Suprapubic skin (tissue), 4 donors: ENCODE measurements at regions not wholly inside any gene's neighbourhood (a gene's known extent, or its start where the extent isn't known, plus 50 kb on each side); places are given as distances from the start of the nearest gene placed in this dataset.

ENCODE experiments used
- DNase-seq, 2 donors: peaks; one replicate each; pipeline ENCODE4 v3.0.0-alpha.2; 2019; ENCODE audit warnings: low spot score in 2 of 2
- H3K27ac ChIP-seq: fragments of 200-600 bp; sonication (generic); one replicate; pipeline ENCODE4 v1.5.1; 2019
- H3K27me3 ChIP-seq: fragments of 200-600 bp; sonication (generic); one replicate; pipeline ENCODE4 v1.5.1; 2019
- H3K36me3 ChIP-seq: fragments of 200-600 bp; sonication (generic); one replicate; pipeline ENCODE4 v1.5.1; 2019
- H3K4me1 ChIP-seq: fragments of 200-600 bp; sonication (generic); one replicate; pipeline ENCODE4 v1.5.1; 2019
- H3K4me3 ChIP-seq: fragments of 200-600 bp; sonication (generic); one replicate; pipeline ENCODE4 v1.5.1; 2019; ENCODE audit warnings: mild to moderate bottlenecking
- H3K9me3 ChIP-seq: fragments of 200-600 bp; sonication (generic); one replicate; pipeline ENCODE4 v1.5.1; 2019
- CTCF ChIP-seq, 2 donors: fragments of 200-600 bp in 1 of 2; fragments of 450-650 bp in 1 of 2; sonication (generic) in 1 of 2; IDR thresholded peaks; one replicate each; pipeline ENCODE4 v1.5.1; 2016 to 2019; ENCODE audit warnings: antibody characterized with exemption in 2 of 2, mild to moderate bottlenecking in 1 of 2, moderate library complexity in 1 of 2
- EP300 ChIP-seq: sonication (generic); formaldehyde crosslinking; IDR thresholded peaks from one replicate; pipeline ENCODE4 v1.6.1; 2017; ENCODE audit warnings: antibody characterized with exemption
- POLR2A ChIP-seq, 2 donors: fragments of 450-650 bp; IDR thresholded peaks; one replicate each; pipeline ENCODE4 v1.6.1; 2017; ENCODE audit warnings: antibody characterized with exemption in 2 of 2, mild to moderate bottlenecking in 2 of 2, moderate library complexity in 2 of 2
- POLR2AphosphoS5 ChIP-seq, 3 donors: sonication (generic); formaldehyde crosslinking; IDR thresholded peaks; one replicate each; pipeline ENCODE4 v1.6.1; 2017; ENCODE audit warnings: antibody characterized with exemption in 3 of 3
- WGBS: methylation state at CpG from one replicate; pipeline ENCODE4 v1.1.5; 2018; 5-methylcytosine and 5-hydroxymethylcytosine counted together

- no peak for TF ChIP-seq CTCF (IDR thresholded peaks at IDR 0.05)
- no peak for TF ChIP-seq POLR2A (IDR thresholded peaks at IDR 0.05)
- TF ChIP-seq EP300 = no peak
- TF ChIP-seq POLR2AphosphoS5 (IDR thresholded peaks at IDR 0.05) = no peak
- Histone ChIP-seq H3K4me1 (no peaks in the 10 kb centered on the region), H3K4me3 (no peak overlapping the region), H3K9me3 (no peaks in the 10 kb centered on the region), H3K27me3 (no peaks in the 10 kb centered on the region), H3K27ac (no peak overlapping the region), H3K36me3 (no peaks in the 10 kb centered on the region)
- 97% methylated on average over 5 of the region's 5 CpGs for WGBS
- DNase-seq = no peak
Observed at GRCh38 chr14:71552809-71553208, 379.4 kb upstream of the RGS6 start.

GRCh38 chr14:71553779-71554178 is 378.4 kb upstream of the RGS6 start:
- Histone ChIP-seq H3K27me3 (no peaks in the 10 kb centered on the region), H3K4me1 (no peaks in the 10 kb centered on the region), H3K4me3 (no peak overlapping the region), H3K27ac (no peak overlapping the region), H3K36me3 (no peaks in the 10 kb centered on the region), H3K9me3 (no peaks in the 10 kb centered on the region)
- WGBS = 95% methylated on average over 3 of the region's 3 CpGs
- DNase-seq = no peak
- TF ChIP-seq EP300 (no peak), POLR2A (IDR thresholded peaks at IDR 0.05) (no peak), POLR2AphosphoS5 (IDR thresholded peaks at IDR 0.05) (no peak), CTCF (IDR thresholded peaks at IDR 0.05) (no peak)

- Histone ChIP-seq H3K27ac (no peak overlapping the region), H3K4me1 (no peaks in the 10 kb centered on the region), H3K9me3 (no peaks in the 10 kb centered on the region), H3K27me3 (no peaks in the 10 kb centered on the region), H3K36me3 (no peaks in the 10 kb centered on the region), H3K4me3 (no peak overlapping the region)
- 85% methylated on average over 2 of the region's 2 CpGs for WGBS
- TF ChIP-seq CTCF (IDR thresholded peaks at IDR 0.05) = no peak
- no peak for TF ChIP-seq EP300
- TF ChIP-seq POLR2AphosphoS5 (IDR thresholded peaks at IDR 0.05) = no peak
- no peak for TF ChIP-seq POLR2A (IDR thresholded peaks at IDR 0.05)
- no peak for DNase-seq
Observed at GRCh38 chr14:71554323-71554722, 377.9 kb upstream of the RGS6 start.

GRCh38 chr14:71554959-71555612 is 377.1 kb upstream of the RGS6 start:
- TF ChIP-seq POLR2AphosphoS5 (IDR thresholded peaks at IDR 0.05) (no peak), POLR2A (IDR thresholded peaks at IDR 0.05) (no peak), CTCF (IDR thresholded peaks at IDR 0.05) (no peak), EP300 (no peak)
- WGBS = 94% methylated on average over 2 of the region's 2 CpGs

GRCh38 chr14:71555654-71556559 is 376.3 kb upstream of the RGS6 start:
- no peak for DNase-seq
- no peaks in the 10 kb centered on the region for H3K27me3 ChIP-seq
- WGBS = 63% methylated on average over 5 of the region's 5 CpGs
- H3K4me1 ChIP-seq = no peaks in the 10 kb centered on the region
- no peak overlapping the region for H3K4me3 ChIP-seq
- H3K27ac ChIP-seq = no peak overlapping the region
- H3K36me3 ChIP-seq = no peaks in the 10 kb centered on the region
- no peak for TF ChIP-seq POLR2AphosphoS5 (IDR thresholded peaks at IDR 0.05)
- TF ChIP-seq POLR2A (IDR thresholded peaks at IDR 0.05) = no peak
- no peak for TF ChIP-seq EP300
- no peak for TF ChIP-seq CTCF (IDR thresholded peaks at IDR 0.05)
- no peaks in the 10 kb centered on the region for H3K9me3 ChIP-seq

More at GRCh38 chr14:71554959-71555612, 377.1 kb upstream of the RGS6 start:
- Histone ChIP-seq H3K4me3 (no peak overlapping the region), H3K27ac (no peak overlapping the region), H3K4me1 (no peaks in the 10 kb centered on the region), H3K9me3 (no peaks in the 10 kb centered on the region), H3K36me3 (no peaks in the 10 kb centered on the region), H3K27me3 (no peaks in the 10 kb centered on the region)
- DNase-seq = no peak
